ENCODE measurements at regions not wholly inside any gene's neighbourhood (a gene's known extent, or its start where the extent isn't known, plus 50 kb on each side); places are given as distances from the start of the nearest gene placed in this dataset.

- TF ChIP-seq GRHL2 (CRISPR knock-in tag; IDR thresholded peaks at IDR 0.05; ENCODE audit: insufficient replicate concordance, severe bottlenecking) (no peak), USF1 (CRISPR knock-in tag; IDR thresholded peaks at IDR 0.05) (no peak), ATF6 (CRISPR knock-in tag; IDR thresholded peaks at IDR 0.05) (no peak), ZNF138 (CRISPR knock-in tag; conservative IDR thresholded peaks at IDR 0.05) (no peak), KAT7 (CRISPR knock-in tag; IDR thresholded peaks at IDR 0.05; ENCODE audit: borderline replicate concordance) (no peak), FOXK1 (CRISPR knock-in tag; IDR thresholded peaks at IDR 0.05) (no peak), ZMAT4 (CRISPR knock-in tag; IDR thresholded peaks at IDR 0.05) (no peak), NR2C2 (CRISPR knock-in tag; IDR thresholded peaks at IDR 0.05) (no peak), MLX (CRISPR knock-in tag; IDR thresholded peaks at IDR 0.05) (no peak), MAX (CRISPR knock-in tag; IDR thresholded peaks at IDR 0.05) (no peak), IRF2 (CRISPR knock-in tag; IDR thresholded peaks at IDR 0.05; ENCODE audit: borderline replicate concordance, low read depth) (no peak)
Observed at GRCh38 chr11:87739766-87740165, 435.5 kb downstream of the RAB38 start (continued).

GRCh38 chr11:87739261-87739660, 436.0 kb downstream of the RAB38 start:
- ATAC-seq (no peak), DNase-seq (ENCODE audit: low spot score) (no peak)
- TF ChIP-seq ZBTB43 (CRISPR knock-in tag; IDR thresholded peaks at IDR 0.05) (no peak), GRHL2 (CRISPR knock-in tag; IDR thresholded peaks at IDR 0.05; ENCODE audit: insufficient replicate concordance, severe bottlenecking) (no peak), ATF1 (CRISPR knock-in tag; IDR thresholded peaks at IDR 0.05) (no peak), NFATC4 (CRISPR knock-in tag; IDR thresholded peaks at IDR 0.05) (no peak), ELF4 (CRISPR knock-in tag; IDR thresholded peaks at IDR 0.05; ENCODE audit: low read depth) (no peak)
- Mint-ChIP-seq H3K4me3 (no peak overlapping the region), H3K27ac (no peak overlapping the region), H3K36me3 (no peaks in the 10 kb centered on the region), H3K9me3 (no peaks in the 10 kb centered on the region), H3K27me3 (ENCODE audit: low read depth) (no peaks in the 10 kb centered on the region), H3K4me1 (no peaks in the 10 kb centered on the region)
- POLR2A ChIA-PET, result no interaction called here
- CTCF ChIA-PET, result no interaction called here

GRCh38 chr11:87736928-87737327, 438.3 kb downstream of the RAB38 start:
- Mint-ChIP-seq H3K9me3 (no peaks in the 10 kb centered on the region), H3K4me3 (no peak overlapping the region), H3K27me3 (ENCODE audit: low read depth) (no peaks in the 10 kb centered on the region), H3K36me3 (no peaks in the 10 kb centered on the region), H3K4me1 (no peaks in the 10 kb centered on the region), H3K27ac (no peak overlapping the region)
- ATAC-seq (no peak), DNase-seq (ENCODE audit: low spot score) (no peak)
- POLR2A ChIA-PET, result no interaction called here
- CTCF ChIA-PET, result no interaction called here
- TF ChIP-seq CREB1 (CRISPR knock-in tag; IDR thresholded peaks at IDR 0.05), result no peak
- TF ChIP-seq HMGXB4 (CRISPR knock-in tag; IDR thresholded peaks at IDR 0.05), result no peak
- no peak for TF ChIP-seq MXD4 (CRISPR knock-in tag; IDR thresholded peaks at IDR 0.05; ENCODE audit: borderline replicate concordance)
- TF ChIP-seq ATF2 (CRISPR knock-in tag; IDR thresholded peaks at IDR 0.05; ENCODE audit: borderline replicate concordance, low read depth), result no peak
- TF ChIP-seq TCF7 (CRISPR knock-in tag; IDR thresholded peaks at IDR 0.05; ENCODE audit: low read depth), result no peak
- TF ChIP-seq SOX15 (CRISPR knock-in tag; IDR thresholded peaks at IDR 0.05), result no peak
- no peak for TF ChIP-seq PRDM15 (CRISPR knock-in tag; IDR thresholded peaks at IDR 0.05)
- no peak for TF ChIP-seq MAX (CRISPR knock-in tag; IDR thresholded peaks at IDR 0.05)
